PC-9 (cell line): ENCODE measurements at regions not wholly inside any gene's neighbourhood (a gene's known extent, or its start where the extent isn't known, plus 50 kb on each side); places are given as distances from the start of the nearest gene placed in this dataset.

Source experiments
- BruUV-seq: library from RNA; stranded (reverse); fragments of 400-500 nt; replicated peaks from 2 replicates; lab custom pipeline; 2021; lab: Mats Ljungman, UMichigan
- CTCF ChIA-PET: fragments of 300-600 bp; sonication (Branson Sonifier 250); formaldehyde crosslinking; loops from one replicate; lab custom pipeline; 2022; ENCODE audit warnings: antibody characterized with exemption; lab: Charles Lee
- POLR2A ChIA-PET: fragments of 300-600 bp; sonication (Branson Sonifier 250); formaldehyde crosslinking; loops from one replicate; lab custom pipeline; 2022; ENCODE audit warnings: antibody characterized with exemption; ENCODE audit not compliant: unreplicated experiment; lab: Charles Lee
- DNase-seq, 2 experiments: peaks; one replicate each; pipeline versions ENCODE4 v3.0.0 to v3.0.0-alpha.2; 2015 to 2022; ENCODE audit warnings: mixed read lengths in 1 of 2
- H2AFZ ChIP-seq: fragments of 200-600 bp; sonication (generic); 2 replicates; pipeline ENCODE4 v1.8.1; 2017; ENCODE audit warnings: antibody characterized with exemption
- H3F3A ChIP-seq: fragments of 200-600 bp; sonication (generic); 2 replicates; pipeline ENCODE4 v1.8.1; 2017; ENCODE audit warnings: antibody characterized with exemption, mild to moderate bottlenecking, low read depth; ENCODE audit not compliant: insufficient read depth
- H3K27ac ChIP-seq: fragments of 200-600 bp; sonication (generic); 2 replicates; pipeline ENCODE4 v1.6.1; 2016; ENCODE audit warnings: mixed run types
- H3K27me3 ChIP-seq: fragments of 200-600 bp; sonication (generic); 2 replicates; pipeline ENCODE4 v1.6.1; 2016; ENCODE audit warnings: low read depth, mixed run types; ENCODE audit not compliant: insufficient read depth
- H3K36me3 ChIP-seq: fragments of 200-600 bp; sonication (generic); 2 replicates; pipeline ENCODE4 v1.6.1; 2016; ENCODE audit warnings: low read depth, mixed run types
- H3K4me1 ChIP-seq: fragments of 200-600 bp; sonication (generic); replicated peaks from 2 replicates; pipeline ENCODE4 v1.6.1; 2016; ENCODE audit warnings: mixed run types; ENCODE audit not compliant: insufficient read depth
- H3K4me2 ChIP-seq: fragments of 200-600 bp; sonication (generic); 2 replicates; pipeline ENCODE4 v1.6.1; 2017; ENCODE audit warnings: mixed run types
- H3K4me3 ChIP-seq: fragments of 200-600 bp; sonication (generic); 2 replicates; pipeline ENCODE4 v1.6.1; 2016; ENCODE audit warnings: mixed run types
- H3K79me2 ChIP-seq: fragments of 200-600 bp; sonication (generic); 2 replicates; pipeline ENCODE4 v1.6.1; 2017; ENCODE audit warnings: low read depth, mixed run types
- H3K9me2 ChIP-seq: fragments of 200-600 bp; sonication (generic); 2 replicates; pipeline ENCODE4 v1.8.1; 2017; ENCODE audit warnings: mild to moderate bottlenecking; ENCODE audit not compliant: insufficient read depth
- H3K9me3 ChIP-seq: fragments of 200-600 bp; sonication (generic); 2 replicates; pipeline ENCODE4 v1.8.1; 2016; ENCODE audit warnings: low read depth; ENCODE audit not compliant: insufficient read depth
- H4K20me1 ChIP-seq: fragments of 200-600 bp; sonication (generic); 2 replicates; pipeline ENCODE4 v1.8.1; 2017; ENCODE audit not compliant: insufficient read depth
- CTCF ChIP-seq: fragments of 200-600 bp; sonication (generic); conservative IDR thresholded peaks from 2 replicates; pipeline ENCODE4 v1.6.1; 2017; ENCODE audit warnings: mixed run types, antibody characterized with exemption, mild to moderate bottlenecking, moderate library complexity
- EZH2 ChIP-seq: fragments of 200-600 bp; sonication (generic); IDR thresholded peaks from 2 replicates; pipeline ENCODE4 v1.8.0; 2017; ENCODE audit warnings: antibody characterized with exemption, low read depth
- intact Hi-C: fragments of 100-400 bp; cut with micrococcal nuclease; formaldehyde crosslinking; loops from one replicate; pipeline ENCODE4 v1.10.0; 2022; ENCODE audit not compliant: unreplicated experiment

- Histone ChIP-seq H3F3A (no peaks in the 10 kb centered on the region), H3K9me3 (no peaks in the 10 kb centered on the region), H3K27me3 (no peaks in the 10 kb centered on the region), H3K79me2 (no peaks in the 10 kb centered on the region), H4K20me1 (no peaks in the 10 kb centered on the region), H3K9me2 (no peaks in the 10 kb centered on the region), H3K36me3 (no peaks in the 10 kb centered on the region), H3K27ac (no peak overlapping the region), H2AFZ (no peak overlapping the region), H3K4me2 (no peak overlapping the region), H3K4me1 (no peaks in the 10 kb centered on the region), H3K4me3 (no peak overlapping the region)
- intact Hi-C loops, result no loop called here
- DNase-seq, result no peak
- BruUV-seq, result no TSS peak
- CTCF ChIA-PET, result no interaction called here
- TF ChIP-seq CTCF (no peak), EZH2 (no peak)
- POLR2A ChIA-PET, result no interaction called here
These were observed 353.8 kb upstream of the CASK start for GRCh38 chrX:42276982-42277690.

GRCh38 chrX:42274151-42274550 is 350.8 kb upstream of the CASK start:
- H3K4me1 ChIP-seq, result no peaks in the 10 kb centered on the region
- no peak for DNase-seq
- H3K27ac ChIP-seq, result no peak overlapping the region
- H3K36me3 ChIP-seq, result no peaks in the 10 kb centered on the region
- H3K9me3 ChIP-seq, result no peaks in the 10 kb centered on the region
- no peaks in the 10 kb centered on the region for H4K20me1 ChIP-seq
- no peak overlapping the region for H3K4me3 ChIP-seq
- H3K27me3 ChIP-seq, result no peaks in the 10 kb centered on the region
- H3K79me2 ChIP-seq, result no peaks in the 10 kb centered on the region
- POLR2A ChIA-PET, result no interaction called here
- intact Hi-C loops, result no loop called here
- no peak for TF ChIP-seq CTCF
- no peak for TF ChIP-seq EZH2
- H3F3A ChIP-seq, result no peaks in the 10 kb centered on the region
- no TSS peak for BruUV-seq
- H3K4me2 ChIP-seq, result no peak overlapping the region
- no peak overlapping the region for H2AFZ ChIP-seq
- CTCF ChIA-PET, result no interaction called here
- H3K9me2 ChIP-seq, result no peaks in the 10 kb centered on the region

- Histone ChIP-seq H3K36me3 (no peaks in the 10 kb centered on the region), H2AFZ (no peak overlapping the region), H3K27ac (no peak overlapping the region), H3K4me2 (no peak overlapping the region), H3F3A (no peaks in the 10 kb centered on the region), H4K20me1 (no peaks in the 10 kb centered on the region), H3K79me2 (no peaks in the 10 kb centered on the region), H3K27me3 (no peaks in the 10 kb centered on the region), H3K4me3 (no peak overlapping the region), H3K9me2 (no peaks in the 10 kb centered on the region), H3K4me1 (no peaks in the 10 kb centered on the region), H3K9me3 (no peaks in the 10 kb centered on the region)
- intact Hi-C loops, result no loop called here
- no TSS peak for BruUV-seq
- ChIA-PET CTCF (no interaction called here), POLR2A (no interaction called here)
- TF ChIP-seq EZH2, result no peak
- TF ChIP-seq CTCF, result no peak
- DNase-seq, result no peak
These were observed 350.0 kb upstream of the CASK start for GRCh38 chrX:42273387-42273786.
